ENCODE measurements at regions not wholly inside any gene's neighbourhood (a gene's known extent, or its start where the extent isn't known, plus 50 kb on each side); places are given as distances from the start of the nearest gene placed in this dataset.

DNA sequence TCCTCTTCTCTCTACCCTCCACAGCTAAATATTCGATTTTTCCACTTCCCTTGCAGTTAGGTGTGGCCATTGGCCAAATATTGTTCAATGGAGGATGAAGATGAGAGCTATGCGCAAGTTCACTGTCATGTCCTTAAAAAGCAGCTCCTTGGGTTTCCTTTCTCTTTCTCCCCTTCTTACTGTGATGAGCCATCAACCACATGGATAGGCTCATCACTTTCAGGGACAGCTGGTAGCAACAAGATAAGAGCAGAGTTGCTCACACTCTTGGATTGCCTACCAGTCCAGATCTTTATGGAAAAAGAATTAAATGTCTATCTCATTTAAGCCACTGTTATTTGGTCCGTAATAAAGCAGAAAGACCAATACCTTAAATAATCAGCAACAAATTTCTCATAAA, 377.0 kb downstream of the DDX10 start (continued):
- no peak for TF ChIP-seq KDM5A (IDR thresholded peaks at IDR 0.05; ENCODE audit: low read length)
- TF ChIP-seq RBBP5 (IDR thresholded peaks at IDR 0.05; ENCODE audit: borderline replicate concordance, low read depth, low read length), result no peak
- TF ChIP-seq JUN (IDR thresholded peaks at IDR 0.05; ENCODE audit: low read depth, low read length), result no peak
- TF ChIP-seq CHD2 (IDR thresholded peaks at IDR 0.05; ENCODE audit: low read length), result no peak
